ENCODE measurements at regions not wholly inside any gene's neighbourhood (a gene's known extent, or its start where the extent isn't known, plus 50 kb on each side); places are given as distances from the start of the nearest gene placed in this dataset.

DNA sequence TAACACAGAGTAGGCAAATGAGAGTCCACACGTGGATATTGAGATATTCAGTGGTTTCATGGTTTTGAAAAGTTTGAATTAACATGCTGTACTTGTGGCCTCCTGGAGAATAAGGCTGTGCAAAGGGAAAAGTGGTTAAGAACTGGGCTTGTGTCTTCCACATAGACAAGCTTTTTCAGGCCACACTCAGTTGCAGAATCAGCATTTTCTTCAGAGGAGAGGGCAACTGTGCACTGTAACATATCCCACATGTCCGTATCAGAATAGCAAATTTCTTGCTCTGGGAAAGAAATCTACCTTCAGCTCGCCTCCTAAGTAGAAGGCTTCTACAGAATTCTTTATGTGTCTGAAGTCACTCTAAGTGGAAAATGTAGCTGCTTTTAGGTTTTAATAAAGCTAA is 84.9 kb downstream of the ZC3H11B start:
- Histone ChIP-seq H3K36me3 (ENCODE audit: control insufficient read depth in 3 of 3, insufficient read depth in 3 of 3, low read length in 3 of 3) (no peaks in the 10 kb centered on the region), H3K9me3 (ENCODE audit: control insufficient read depth in 3 of 3, low read length in 3 of 3) (no peaks in the 10 kb centered on the region), H3K4me3 (ENCODE audit: low read length in 3 of 3) (no peak overlapping the region), H3K9ac (ENCODE audit: low read depth in 1 of 3, low read length in 3 of 3) (no peak overlapping the region), H3K27ac (ENCODE audit: low read depth, low read length) (no peak overlapping the region), H3K27me3 (ENCODE audit: control insufficient read depth in 3 of 3, insufficient read depth in 3 of 3, low read length in 3 of 3) (no peaks in the 10 kb centered on the region), H3K4me1 (ENCODE audit: control insufficient read depth in 3 of 3, insufficient read depth in 3 of 3, low read length in 3 of 3) (no peaks in the 10 kb centered on the region)

GRCh38 chr1:219526074-219526473 is 86.8 kb downstream of the ZC3H11B start:
- H3K36me3 ChIP-seq (ENCODE audit: control insufficient read depth in 3 of 3, insufficient read depth in 3 of 3, low read length in 3 of 3): no peaks in the 10 kb centered on the region
- no peak overlapping the region for H3K9ac ChIP-seq (ENCODE audit: low read depth in 1 of 3, low read length in 3 of 3)
- no peak overlapping the region for H3K27ac ChIP-seq (ENCODE audit: low read depth, low read length)
- no peak overlapping the region for H3K4me3 ChIP-seq (ENCODE audit: low read length in 3 of 3)
- no peaks in the 10 kb centered on the region for H3K4me1 ChIP-seq (ENCODE audit: control insufficient read depth in 3 of 3, insufficient read depth in 3 of 3, low read length in 3 of 3)
- no peaks in the 10 kb centered on the region for H3K27me3 ChIP-seq (ENCODE audit: control insufficient read depth in 3 of 3, insufficient read depth in 3 of 3, low read length in 3 of 3)
- no peaks in the 10 kb centered on the region for H3K9me3 ChIP-seq (ENCODE audit: control insufficient read depth in 3 of 3, low read length in 3 of 3)

DNA sequence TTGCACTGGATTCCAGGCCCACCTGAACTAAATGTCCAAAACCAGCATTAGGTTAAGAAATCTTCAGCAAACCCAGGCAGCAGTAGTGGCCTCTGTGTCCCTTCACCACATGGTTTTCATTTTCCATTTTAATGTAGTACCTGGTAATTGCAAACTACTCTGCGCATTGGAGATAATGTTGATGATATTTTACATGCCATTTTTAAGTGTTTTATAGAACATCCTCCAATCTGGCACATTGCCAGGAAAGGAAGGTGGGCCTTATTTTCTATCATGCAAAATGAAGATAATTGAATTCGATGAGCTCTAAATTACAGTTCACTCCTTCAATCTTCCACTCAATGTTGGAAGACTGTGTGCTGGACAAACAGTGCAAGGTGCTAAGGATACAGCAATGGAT is 89.5 kb downstream of the ZC3H11B start:
- Histone ChIP-seq H3K9ac (ENCODE audit: low read depth in 1 of 3, low read length in 3 of 3) (no peak overlapping the region), H3K4me1 (ENCODE audit: control insufficient read depth in 3 of 3, insufficient read depth in 3 of 3, low read length in 3 of 3) (no peaks in the 10 kb centered on the region), H3K4me3 (ENCODE audit: low read length in 3 of 3) (no peak overlapping the region), H3K36me3 (ENCODE audit: control insufficient read depth in 3 of 3, insufficient read depth in 3 of 3, low read length in 3 of 3) (no peaks in the 10 kb centered on the region), H3K27me3 (ENCODE audit: control insufficient read depth in 3 of 3, insufficient read depth in 3 of 3, low read length in 3 of 3) (no peaks in the 10 kb centered on the region), H3K27ac (ENCODE audit: low read depth, low read length) (no peak overlapping the region), H3K9me3 (ENCODE audit: control insufficient read depth in 3 of 3, low read length in 3 of 3) (no peaks in the 10 kb centered on the region)

- no peaks in the 10 kb centered on the region for H3K27me3 ChIP-seq (ENCODE audit: control insufficient read depth in 3 of 3, insufficient read depth in 3 of 3, low read length in 3 of 3)
- H3K9me3 ChIP-seq (ENCODE audit: control insufficient read depth in 3 of 3, low read length in 3 of 3): no peaks in the 10 kb centered on the region
- no peak overlapping the region for H3K4me3 ChIP-seq (ENCODE audit: low read length in 3 of 3)
- no peak overlapping the region for H3K27ac ChIP-seq (ENCODE audit: low read depth, low read length)
- no peaks in the 10 kb centered on the region for H3K36me3 ChIP-seq (ENCODE audit: control insufficient read depth in 3 of 3, insufficient read depth in 3 of 3, low read length in 3 of 3)
- H3K4me1 ChIP-seq (ENCODE audit: control insufficient read depth in 3 of 3, insufficient read depth in 3 of 3, low read length in 3 of 3): no peaks in the 10 kb centered on the region
- no peak overlapping the region for H3K9ac ChIP-seq (ENCODE audit: low read depth in 1 of 3, low read length in 3 of 3)
Measured at GRCh38 chr1:219521325-219521724, 91.6 kb downstream of the ZC3H11B start.

- H3K4me3 ChIP-seq (ENCODE audit: low read length in 3 of 3): no peak overlapping the region
- no peaks in the 10 kb centered on the region for H3K27me3 ChIP-seq (ENCODE audit: control insufficient read depth in 3 of 3, insufficient read depth in 3 of 3, low read length in 3 of 3)
- no peaks in the 10 kb centered on the region for H3K9me3 ChIP-seq (ENCODE audit: control insufficient read depth in 3 of 3, low read length in 3 of 3)
Measured at GRCh38 chr1:219520241-219520640, 92.7 kb downstream of the ZC3H11B start.

GRCh38 chr1:219518907-219519248 is 94.0 kb downstream of the ZC3H11B start:
- H3K27ac ChIP-seq (ENCODE audit: low read depth, low read length): no peak overlapping the region
- no peak overlapping the region for H3K9ac ChIP-seq (ENCODE audit: low read depth in 1 of 3, low read length in 3 of 3)
- H3K4me1 ChIP-seq (ENCODE audit: control insufficient read depth in 3 of 3, insufficient read depth in 3 of 3, low read length in 3 of 3): no peaks in the 10 kb centered on the region
- no peaks in the 10 kb centered on the region for H3K27me3 ChIP-seq (ENCODE audit: control insufficient read depth in 3 of 3, insufficient read depth in 3 of 3, low read length in 3 of 3)
- H3K36me3 ChIP-seq (ENCODE audit: control insufficient read depth in 3 of 3, insufficient read depth in 3 of 3, low read length in 3 of 3): no peaks in the 10 kb centered on the region
- no peaks in the 10 kb centered on the region for H3K9me3 ChIP-seq (ENCODE audit: control insufficient read depth in 3 of 3, low read length in 3 of 3)
- H3K4me3 ChIP-seq (ENCODE audit: low read length in 3 of 3): no peak overlapping the region

More at GRCh38 chr1:219520241-219520640, 92.7 kb downstream of the ZC3H11B start:
- H3K36me3 ChIP-seq (ENCODE audit: control insufficient read depth in 3 of 3, insufficient read depth in 3 of 3, low read length in 3 of 3): no peaks in the 10 kb centered on the region
- H3K4me1 ChIP-seq (ENCODE audit: control insufficient read depth in 3 of 3, insufficient read depth in 3 of 3, low read length in 3 of 3): no peaks in the 10 kb centered on the region
- no peak overlapping the region for H3K27ac ChIP-seq (ENCODE audit: low read depth, low read length)
- H3K9ac ChIP-seq (ENCODE audit: low read depth in 1 of 3, low read length in 3 of 3): no peak overlapping the region

DNA sequence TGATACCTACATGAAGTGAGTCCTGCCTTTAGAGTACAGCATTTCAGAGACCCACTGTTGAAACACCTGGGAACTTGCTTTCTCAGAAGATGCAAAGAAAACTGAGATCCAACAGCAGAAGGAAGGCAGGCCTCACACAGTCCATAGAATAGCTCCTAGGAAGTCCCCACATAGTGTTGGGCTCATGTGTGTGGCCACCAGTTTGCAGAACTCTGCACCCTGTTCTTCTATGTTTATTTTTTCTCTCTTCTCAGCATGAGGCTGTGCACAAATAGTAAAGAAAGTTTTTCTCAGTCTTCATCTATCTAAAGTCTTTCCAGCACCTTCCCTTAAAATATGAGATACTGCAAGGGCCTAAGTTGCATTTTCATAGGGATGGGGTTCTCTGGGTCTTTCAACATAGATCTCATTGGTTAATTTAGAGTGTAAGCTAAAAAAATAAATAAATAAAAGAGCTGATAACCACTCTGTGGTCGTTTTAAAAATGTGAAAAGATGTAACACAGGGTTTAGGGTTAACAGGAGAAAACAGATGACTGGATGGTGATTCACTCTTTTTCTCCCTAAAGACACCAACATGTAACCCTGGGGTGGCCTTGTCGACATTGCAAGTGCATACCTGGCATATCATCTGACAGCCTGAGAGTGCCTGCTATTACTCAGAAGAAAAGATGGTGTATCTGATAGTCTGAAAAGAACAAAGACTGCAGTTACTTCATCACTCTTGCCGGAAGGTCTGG is 94.6 kb downstream of the ZC3H11B start:
- Histone ChIP-seq H3K27me3 (ENCODE audit: control insufficient read depth in 3 of 3, insufficient read depth in 3 of 3, low read length in 3 of 3) (no peaks in the 10 kb centered on the region), H3K9me3 (ENCODE audit: control insufficient read depth in 3 of 3, low read length in 3 of 3) (no peaks in the 10 kb centered on the region), H3K36me3 (ENCODE audit: control insufficient read depth in 3 of 3, insufficient read depth in 3 of 3, low read length in 3 of 3) (no peaks in the 10 kb centered on the region), H3K4me1 (ENCODE audit: control insufficient read depth in 3 of 3, insufficient read depth in 3 of 3, low read length in 3 of 3) (no peaks in the 10 kb centered on the region), H3K4me3 (ENCODE audit: low read length in 3 of 3) (no peak overlapping the region), H3K9ac (ENCODE audit: low read depth in 1 of 3, low read length in 3 of 3) (no peak overlapping the region), H3K27ac (ENCODE audit: low read depth, low read length) (no peak overlapping the region)

GRCh38 chr1:219517031-219517430 is 95.9 kb downstream of the ZC3H11B start:
- Histone ChIP-seq H3K36me3 (ENCODE audit: control insufficient read depth in 3 of 3, insufficient read depth in 3 of 3, low read length in 3 of 3) (no peaks in the 10 kb centered on the region), H3K4me1 (ENCODE audit: control insufficient read depth in 3 of 3, insufficient read depth in 3 of 3, low read length in 3 of 3) (no peaks in the 10 kb centered on the region), H3K9ac (ENCODE audit: low read depth in 1 of 3, low read length in 3 of 3) (no peak overlapping the region), H3K27ac (ENCODE audit: low read depth, low read length) (no peak overlapping the region), H3K27me3 (ENCODE audit: control insufficient read depth in 3 of 3, insufficient read depth in 3 of 3, low read length in 3 of 3) (no peaks in the 10 kb centered on the region), H3K4me3 (ENCODE audit: low read length in 3 of 3) (no peak overlapping the region), H3K9me3 (ENCODE audit: control insufficient read depth in 3 of 3, low read length in 3 of 3) (no peaks in the 10 kb centered on the region)

- Histone ChIP-seq H3K27me3 (ENCODE audit: control insufficient read depth in 3 of 3, insufficient read depth in 3 of 3, low read length in 3 of 3) (no peaks in the 10 kb centered on the region), H3K27ac (ENCODE audit: low read depth, low read length) (no peak overlapping the region), H3K4me1 (ENCODE audit: control insufficient read depth in 3 of 3, insufficient read depth in 3 of 3, low read length in 3 of 3) (no peaks in the 10 kb centered on the region), H3K36me3 (ENCODE audit: control insufficient read depth in 3 of 3, insufficient read depth in 3 of 3, low read length in 3 of 3) (no peaks in the 10 kb centered on the region), H3K4me3 (ENCODE audit: low read length in 3 of 3) (no peak overlapping the region), H3K9me3 (ENCODE audit: control insufficient read depth in 3 of 3, low read length in 3 of 3) (no peaks in the 10 kb centered on the region), H3K9ac (ENCODE audit: low read depth in 1 of 3, low read length in 3 of 3) (no peak overlapping the region)
Measured at GRCh38 chr1:219514728-219515127, 98.2 kb downstream of the ZC3H11B start.

DNA sequence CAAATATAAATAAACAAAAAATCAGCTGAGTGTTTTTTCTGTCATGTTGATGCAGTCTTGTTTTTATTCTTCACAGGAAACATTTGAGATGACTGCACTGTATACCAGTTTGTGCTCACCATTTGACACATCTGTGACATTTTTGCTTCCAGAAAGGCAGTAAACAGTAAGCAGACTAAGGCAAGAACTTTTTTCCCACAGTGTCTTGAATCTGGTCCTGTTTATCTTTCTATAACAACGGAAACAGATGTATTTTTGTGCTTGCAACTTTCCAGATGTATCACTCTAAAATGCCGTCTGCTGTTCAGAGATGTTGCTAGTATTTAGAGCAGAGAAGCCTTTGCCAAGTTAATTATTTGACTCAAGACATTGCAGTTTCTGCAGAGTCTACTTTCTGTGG is 105.5 kb downstream of the ZC3H11B start:
- Histone ChIP-seq H3K4me1 (ENCODE audit: control insufficient read depth in 3 of 3, insufficient read depth in 3 of 3, low read length in 3 of 3) (no peaks in the 10 kb centered on the region), H3K27me3 (ENCODE audit: control insufficient read depth in 3 of 3, insufficient read depth in 3 of 3, low read length in 3 of 3) (no peaks in the 10 kb centered on the region), H3K9me3 (ENCODE audit: control insufficient read depth in 3 of 3, low read length in 3 of 3) (no peaks in the 10 kb centered on the region), H3K4me3 (ENCODE audit: low read length in 3 of 3) (no peak overlapping the region), H3K9ac (ENCODE audit: low read depth in 1 of 3, low read length in 3 of 3) (no peak overlapping the region), H3K36me3 (ENCODE audit: control insufficient read depth in 3 of 3, insufficient read depth in 3 of 3, low read length in 3 of 3) (no peaks in the 10 kb centered on the region), H3K27ac (ENCODE audit: low read depth, low read length) (no peak overlapping the region)
